NCI-H2081 (cell line): ENCODE measurements at regions not wholly inside any gene's neighbourhood (a gene's known extent, or its start where the extent isn't known, plus 50 kb on each side); places are given as distances from the start of the nearest gene placed in this dataset.

ENCODE experiments used
- DNase-seq, 2 experiments: peaks; one replicate each; lab custom pipeline; 2025; lab: John Stamatoyannopoulos, UW

GRCh38 chr2:40507432-40507831 is 55.5 kb upstream of the SLC8A1 start:
- no peak for DNase-seq

- DNase-seq = no peak
These were observed 58.4 kb upstream of the SLC8A1 start for GRCh38 chr2:40510304-40510703.

GRCh38 chr2:40511661-40512213 is 59.8 kb upstream of the SLC8A1 start:
- no peak for DNase-seq

- DNase-seq = no peak
These were observed 60.4 kb upstream of the SLC8A1 start for GRCh38 chr2:40512256-40512655.

GRCh38 chr2:40513201-40513600 is 61.3 kb upstream of the SLC8A1 start:
- no peak for DNase-seq

- no peak for DNase-seq
These were observed 64.7 kb upstream of the SLC8A1 start for GRCh38 chr2:40516604-40517003.

- DNase-seq = no peak
These were observed 76.7 kb upstream of the SLC8A1 start for GRCh38 chr2:40528564-40528963.

- no peak for DNase-seq
These were observed 79.5 kb upstream of the SLC8A1 start for GRCh38 chr2:40531359-40531758.

- DNase-seq = no peak
These were observed 82.6 kb upstream of the SLC8A1 start for GRCh38 chr2:40534528-40534927.

GRCh38 chr2:40535972-40536371 is 84.1 kb upstream of the SLC8A1 start:
- DNase-seq = no peak

GRCh38 chr2:40540026-40540425 is 88.1 kb upstream of the SLC8A1 start:
- DNase-seq = no peak

GRCh38 chr2:40543381-40543780 is 91.5 kb upstream of the SLC8A1 start:
- DNase-seq = no peak

- DNase-seq = no peak
These were observed 92.2 kb upstream of the SLC8A1 start for GRCh38 chr2:40544072-40544471.

- DNase-seq = no peak
These were observed 93.8 kb upstream of the SLC8A1 start for GRCh38 chr2:40545645-40546044.

- DNase-seq = no peak
These were observed 94.7 kb upstream of the SLC8A1 start for GRCh38 chr2:40546439-40547191.

GRCh38 chr2:40548521-40548920 is 96.6 kb upstream of the SLC8A1 start:
- no peak for DNase-seq

GRCh38 chr2:40550085-40550484 is 98.2 kb upstream of the SLC8A1 start:
- DNase-seq = no peak

- DNase-seq = no peak
These were observed 99.2 kb upstream of the SLC8A1 start for GRCh38 chr2:40551081-40551480.

- peak; percentile 56 to 86 for DNase-seq
These were observed 102.9 kb upstream of the SLC8A1 start for GRCh38 chr2:40554665-40555294.

GRCh38 chr2:40556293-40556692 is 104.4 kb upstream of the SLC8A1 start:
- DNase-seq = no peak

- DNase-seq = no peak
These were observed 104.8 kb upstream of the SLC8A1 start for GRCh38 chr2:40556739-40557138.

- DNase-seq = no peak
These were observed 106.9 kb upstream of the SLC8A1 start for GRCh38 chr2:40558761-40559160.

GRCh38 chr2:40559175-40559574 is 107.3 kb upstream of the SLC8A1 start:
- DNase-seq = no peak

- DNase-seq = no peak
These were observed 112.3 kb upstream of the SLC8A1 start for GRCh38 chr2:40564184-40564583.
